Endothelial cell (in vitro differentiated cells): ENCODE measurements at regions not wholly inside any gene's neighbourhood (a gene's known extent, or its start where the extent isn't known, plus 50 kb on each side); places are given as distances from the start of the nearest gene placed in this dataset.

ENCODE experiments used
- DNase-seq: peaks from one replicate; pipeline ENCODE4 v3.0.0; 2021; ENCODE audit warnings: low spot score
- H3K27ac Mint-ChIP-seq: one replicate; pipeline ENCODE4 v1.8.0; 2021; ENCODE audit warnings: mixed read lengths, inconsistent platforms; ENCODE audit not compliant: unreplicated experiment
- H3K27me3 Mint-ChIP-seq: one replicate; pipeline ENCODE4 v1.8.0; 2021; ENCODE audit warnings: mild to moderate bottlenecking, moderate library complexity, mixed read lengths, inconsistent platforms; ENCODE audit not compliant: unreplicated experiment
- H3K36me3 Mint-ChIP-seq: one replicate; pipeline ENCODE4 v1.8.0; 2021; ENCODE audit warnings: mild to moderate bottlenecking, low read depth, mixed read lengths, inconsistent platforms; ENCODE audit not compliant: unreplicated experiment
- H3K4me1 Mint-ChIP-seq: one replicate; pipeline ENCODE4 v1.8.0; 2021; ENCODE audit warnings: mild to moderate bottlenecking, mixed read lengths, inconsistent platforms; ENCODE audit not compliant: unreplicated experiment
- H3K4me3 Mint-ChIP-seq: one replicate; pipeline ENCODE4 v1.8.0; 2021; ENCODE audit warnings: mild to moderate bottlenecking, mixed read lengths, inconsistent platforms; ENCODE audit not compliant: unreplicated experiment
- H3K9me3 Mint-ChIP-seq: one replicate; pipeline ENCODE4 v1.8.0; 2021; ENCODE audit warnings: mixed read lengths, inconsistent platforms; ENCODE audit not compliant: unreplicated experiment
- CTCF ChIP-seq: fragments of 200-600 bp; sonication (generic); IDR thresholded peaks from one replicate; pipeline ENCODE4 v1.5.0; 2021; ENCODE audit warnings: antibody characterized with exemption; ENCODE audit not compliant: unreplicated experiment

- TF ChIP-seq CTCF = no peak
- no peaks in the 10 kb centered on the region for H3K36me3 Mint-ChIP-seq
- no peak overlapping the region for H3K27ac Mint-ChIP-seq
- H3K27me3 Mint-ChIP-seq = no peaks in the 10 kb centered on the region
- H3K9me3 Mint-ChIP-seq = no peaks in the 10 kb centered on the region
- no peak overlapping the region for H3K4me3 Mint-ChIP-seq
- no peak for DNase-seq
- peaks cover 4% of the 10 kb centered on the region for H3K4me1 Mint-ChIP-seq
Observed at GRCh38 chr4:159505266-159505975, 402.5 kb downstream of the RAPGEF2 start.

- Mint-ChIP-seq H3K27me3 (no peaks in the 10 kb centered on the region), H3K36me3 (no peaks in the 10 kb centered on the region), H3K4me3 (no peak overlapping the region), H3K9me3 (no peaks in the 10 kb centered on the region), H3K4me1 (peaks cover 4% of the 10 kb centered on the region), H3K27ac (no peak overlapping the region)
- no peak for DNase-seq
- TF ChIP-seq CTCF = no peak
Observed at GRCh38 chr4:159506801-159507517, 404.1 kb downstream of the RAPGEF2 start.

GRCh38 chr4:159508917-159509500 lies 406.1 kb downstream of the RAPGEF2 start:
- Mint-ChIP-seq H3K27ac (no peak overlapping the region), H3K9me3 (no peaks in the 10 kb centered on the region), H3K4me1 (peaks cover 4% of the 10 kb centered on the region), H3K36me3 (no peaks in the 10 kb centered on the region), H3K4me3 (no peak overlapping the region), H3K27me3 (no peaks in the 10 kb centered on the region)
- TF ChIP-seq CTCF = no peak
- no peak for DNase-seq

GRCh38 chr4:159512348-159512747 lies 409.5 kb downstream of the RAPGEF2 start:
- DNase-seq = no peak
- Mint-ChIP-seq H3K36me3 (no peaks in the 10 kb centered on the region), H3K27ac (no peak overlapping the region), H3K27me3 (no peaks in the 10 kb centered on the region), H3K9me3 (no peaks in the 10 kb centered on the region), H3K4me3 (no peak overlapping the region), H3K4me1 (no peaks in the 10 kb centered on the region)
- TF ChIP-seq CTCF = no peak
